Inflammatory macrophage (primary cell): ENCODE measurements at regions not wholly inside any gene's neighbourhood (a gene's known extent, or its start where the extent isn't known, plus 50 kb on each side); places are given as distances from the start of the nearest gene placed in this dataset.
"Not testable (repeated sequence)": the region's sequence is repeated elsewhere in the genome, so short reads cannot be mapped to it uniquely, and the experiment has no call there.

Experiments
- DNase-seq, 2 donors: peaks; one replicate each; pipeline ENCODE4 v3.0.0-alpha.2; 2020 to 2022

GRCh38 chr9:42326482-42326881 is 143.0 kb downstream of the SPATA31A6 start:
- DNase-seq: not testable (repeated sequence)

DNA sequence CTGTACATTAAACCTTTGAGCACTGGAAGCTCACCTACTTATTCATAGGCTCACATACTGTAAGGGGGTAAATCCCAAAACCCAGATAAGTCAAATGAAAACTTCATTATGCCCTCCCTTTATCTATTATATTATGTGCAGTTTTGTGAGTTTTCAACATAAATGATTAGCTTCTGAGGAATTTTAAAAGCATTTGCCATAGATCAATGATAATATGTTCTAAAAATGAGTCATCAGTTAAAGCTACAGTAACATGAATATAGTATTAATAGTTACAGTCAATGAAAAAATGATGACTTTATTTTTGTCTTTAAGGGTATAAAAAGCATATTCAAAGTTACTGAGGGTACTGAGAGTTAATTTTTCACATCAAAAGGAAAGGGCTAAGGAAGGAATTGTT is 151.9 kb downstream of the SPATA31A6 start:
- not testable (repeated sequence) for DNase-seq

- not testable (repeated sequence) for DNase-seq
Observed at GRCh38 chr9:42335984-42336657, 152.7 kb downstream of the SPATA31A6 start.

DNA sequence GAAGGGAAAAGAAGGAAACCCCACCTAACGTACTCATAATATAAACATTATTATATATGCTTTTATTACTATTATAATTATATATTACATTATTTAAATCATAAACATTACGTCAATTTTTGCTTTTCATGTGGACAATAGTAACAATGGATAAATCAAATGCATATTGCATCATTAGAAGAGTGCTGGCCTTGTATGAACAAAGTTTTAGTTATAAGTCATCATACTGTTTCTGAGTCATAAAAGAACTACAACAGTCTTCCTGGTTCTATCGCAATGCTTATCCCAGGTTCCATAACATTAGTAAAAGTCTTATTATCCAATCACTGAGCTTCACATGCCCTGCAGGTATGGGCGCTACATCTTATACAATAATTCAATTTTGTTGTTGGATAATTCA is 154.8 kb downstream of the SPATA31A6 start:
- DNase-seq: not testable (repeated sequence)

- not testable (repeated sequence) for DNase-seq
Observed at GRCh38 chr9:42339671-42340434, 156.4 kb downstream of the SPATA31A6 start.

GRCh38 chr9:42340435-42340723 is 156.9 kb downstream of the SPATA31A6 start:
- DNase-seq: not testable (repeated sequence)

DNA sequence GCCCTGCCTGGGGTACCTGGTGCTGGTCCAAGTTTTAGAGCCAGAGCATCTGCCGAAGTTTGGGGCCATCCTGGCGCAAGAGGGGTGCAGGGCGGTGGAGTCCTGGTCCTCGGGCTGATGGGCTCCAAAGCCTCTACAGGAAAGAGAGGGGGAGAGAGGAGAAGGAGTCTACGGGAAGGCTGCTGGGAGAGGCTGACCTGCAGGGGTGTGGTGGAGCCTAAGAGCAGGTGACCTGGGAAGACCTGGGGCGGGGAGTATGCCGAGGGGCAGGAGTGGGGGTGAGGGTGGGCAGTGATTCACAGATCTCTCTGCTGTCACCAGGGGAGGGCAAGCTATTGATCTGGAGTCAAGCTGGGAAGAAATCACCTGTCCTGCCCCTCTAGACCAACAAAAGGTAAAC is 158.4 kb downstream of the SPATA31A6 start:
- not testable (repeated sequence) for DNase-seq

- DNase-seq: not testable (repeated sequence)
Observed at GRCh38 chr9:42342297-42342696, 158.8 kb downstream of the SPATA31A6 start.

GRCh38 chr9:42344508-42344907 is 161.0 kb downstream of the SPATA31A6 start:
- DNase-seq: not testable (repeated sequence)

DNA sequence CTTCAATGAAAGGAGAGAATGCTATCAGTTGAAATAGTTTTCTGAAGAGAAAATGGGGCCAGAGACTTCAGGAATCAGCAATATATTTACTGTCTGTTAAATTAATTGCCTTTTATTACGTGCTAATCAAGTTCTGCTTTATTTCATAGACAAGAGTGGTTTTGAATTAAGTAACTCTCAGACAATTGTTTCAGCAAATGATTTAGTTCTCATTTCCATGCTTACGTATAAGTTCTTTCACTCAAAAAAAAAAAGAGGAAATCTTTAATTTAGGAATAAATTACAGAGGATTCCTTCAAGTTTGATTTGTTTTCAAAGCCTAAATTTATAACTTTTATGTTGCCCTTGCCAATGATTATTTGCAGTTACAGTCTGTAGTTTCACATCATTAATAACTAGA is 163.5 kb downstream of the SPATA31A6 start:
- peak in 1 of 2 donors; percentile 56 for DNase-seq

GRCh38 chr9:42349181-42349580 is 165.7 kb downstream of the SPATA31A6 start:
- not testable (repeated sequence) for DNase-seq

DNA sequence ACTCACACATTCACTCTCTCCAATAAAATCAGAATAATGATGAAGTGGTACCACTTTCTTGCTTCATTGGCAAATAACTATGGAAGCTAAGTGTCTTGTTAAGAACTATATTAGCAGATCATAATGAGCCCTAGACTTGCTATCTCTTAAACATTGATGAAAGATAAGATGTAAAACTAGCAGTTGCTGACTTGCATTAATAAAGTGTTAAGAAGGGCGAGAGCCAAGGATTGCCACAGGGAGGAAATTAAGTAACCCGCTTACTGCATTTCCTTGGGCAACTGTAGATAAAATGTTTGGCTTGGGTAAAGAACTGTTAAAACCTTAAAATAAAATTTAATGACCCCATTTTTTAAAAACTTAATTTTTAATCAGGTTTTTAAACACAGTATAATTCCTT is 167.0 kb downstream of the SPATA31A6 start:
- DNase-seq: not testable (repeated sequence)

DNA sequence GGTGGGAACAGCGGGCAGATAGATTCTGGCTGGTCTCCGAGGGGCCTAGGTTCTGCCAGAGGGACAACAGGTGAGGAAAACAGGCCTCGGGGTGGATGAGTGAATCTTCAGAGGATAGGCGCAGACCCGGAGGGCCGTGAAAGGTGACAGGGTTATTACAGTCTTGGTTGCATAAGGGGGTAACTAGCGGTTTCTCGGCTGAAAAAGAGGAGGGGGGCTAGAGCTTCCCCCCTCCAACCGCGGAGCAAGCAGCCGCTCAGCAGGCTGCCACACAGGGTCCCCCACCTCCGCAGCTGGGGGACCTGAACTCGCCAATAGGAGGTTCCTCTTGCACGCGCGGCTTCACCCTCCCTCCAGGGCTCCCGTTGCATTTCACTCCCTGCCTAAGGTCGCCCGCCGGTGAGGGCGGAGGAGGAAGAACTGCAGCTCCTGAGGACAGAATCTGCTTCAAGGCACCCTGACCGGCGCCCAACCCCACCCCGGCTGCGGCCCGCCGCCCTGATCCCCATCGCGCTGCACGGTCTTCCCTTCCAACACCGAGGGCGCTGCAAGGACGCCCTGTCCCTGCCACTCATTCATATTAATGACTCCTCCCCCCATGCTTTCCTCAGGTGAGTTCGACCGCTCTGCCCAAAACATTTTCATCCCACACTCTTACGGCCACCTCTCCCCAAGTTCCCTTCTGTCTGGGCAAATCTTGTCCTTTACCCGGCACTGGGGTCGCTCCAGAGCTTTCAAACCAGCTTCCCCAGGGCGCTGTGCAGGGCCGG is 174.3 kb downstream of the SPATA31A6 start:
- DNase-seq: not testable (repeated sequence)

- not testable (repeated sequence) for DNase-seq
Observed at GRCh38 chr9:42358626-42359247, 175.3 kb downstream of the SPATA31A6 start.

DNA sequence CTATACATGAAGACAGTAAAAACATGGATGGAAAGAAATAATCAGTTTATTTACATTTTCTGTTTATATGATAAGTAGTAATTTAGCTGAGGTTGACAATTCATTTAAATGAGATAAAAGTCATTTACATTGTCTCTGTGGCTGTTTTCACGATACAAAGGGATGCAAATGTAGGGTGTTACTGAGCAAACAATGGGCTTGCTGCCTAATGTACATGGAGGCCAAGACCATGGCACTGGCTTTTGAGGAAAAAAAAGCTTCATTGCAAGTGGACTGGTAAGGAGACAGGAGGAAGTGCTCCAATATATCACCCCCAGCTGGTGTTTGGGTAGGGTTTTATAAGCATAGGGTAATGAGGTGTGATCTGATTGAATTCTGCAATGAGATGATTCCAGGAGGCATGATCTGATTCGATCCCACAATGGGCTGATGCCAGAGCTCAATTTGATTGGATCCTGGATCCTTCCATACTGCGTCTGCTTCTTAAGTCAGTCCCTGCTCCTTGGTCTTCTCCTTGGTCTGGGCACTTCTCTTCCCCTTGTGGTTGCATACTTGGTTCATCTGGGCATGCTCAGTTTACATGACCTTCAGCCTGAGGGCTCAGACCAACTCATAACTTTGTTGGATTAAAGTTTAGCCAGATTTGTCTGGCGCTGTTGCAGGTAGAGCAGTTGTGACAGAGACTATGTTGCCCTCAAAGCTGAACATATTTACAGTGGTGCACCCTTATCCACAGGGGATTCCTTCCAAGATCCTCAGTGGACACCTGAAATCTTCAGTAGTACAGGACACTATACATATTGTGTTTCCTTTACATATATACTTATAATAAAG is 181.2 kb downstream of the SPATA31A6 start:
- not testable (repeated sequence) for DNase-seq

DNA sequence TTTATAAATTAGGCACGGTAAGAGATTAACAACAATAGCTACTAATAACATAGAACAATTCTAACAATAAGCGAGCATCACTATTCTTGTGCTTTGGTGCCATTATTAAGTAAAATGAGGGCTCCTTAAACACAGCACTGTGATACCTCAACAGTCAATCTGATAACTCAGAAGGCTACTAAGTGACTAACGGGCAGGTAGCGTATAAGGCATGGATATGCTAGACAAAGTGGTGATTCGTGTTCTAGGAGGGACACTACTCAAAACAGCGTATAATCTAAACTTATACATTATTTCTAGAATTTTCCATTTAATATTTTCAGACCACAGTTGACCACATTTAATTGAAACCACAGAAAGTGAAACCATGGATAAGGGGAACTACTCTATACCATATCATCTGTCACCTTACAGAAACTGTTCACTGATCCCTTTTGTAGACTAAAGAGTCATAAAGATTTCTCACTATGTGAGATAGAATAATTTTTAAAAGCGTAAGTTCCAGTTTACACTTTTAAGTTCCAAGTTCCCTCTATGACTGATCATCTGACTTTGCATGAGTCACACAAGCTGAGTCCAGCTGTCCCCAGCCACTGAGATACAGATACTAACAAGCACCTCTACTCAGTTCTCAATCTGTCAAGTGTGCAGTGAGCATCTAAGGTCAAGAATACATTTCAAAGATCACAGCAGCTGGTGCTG is 181.9 kb downstream of the SPATA31A6 start:
- DNase-seq: peak; percentile 69 to 75

GRCh38 chr9:42368279-42368881 is 184.9 kb downstream of the SPATA31A6 start:
- not testable (repeated sequence) for DNase-seq

DNA sequence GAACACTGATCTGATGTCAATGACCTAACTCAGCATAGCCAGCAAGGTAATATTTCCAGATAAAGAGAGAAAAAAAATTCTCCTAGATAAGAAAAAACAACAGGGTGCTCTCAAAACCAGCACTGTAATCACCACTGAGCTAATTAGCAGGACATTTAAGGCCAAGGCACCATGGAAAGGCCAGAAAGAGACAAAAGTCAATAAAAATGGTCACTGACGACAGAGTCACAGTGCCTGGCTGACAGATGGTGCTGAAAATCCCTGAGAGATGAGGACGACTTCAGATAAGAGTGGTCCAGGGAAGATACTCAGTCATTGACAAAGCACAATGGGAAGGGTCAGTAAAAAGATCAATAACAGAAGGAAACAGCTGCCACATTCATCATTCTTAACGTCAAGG is 186.7 kb downstream of the SPATA31A6 start:
- not testable (repeated sequence) for DNase-seq

- DNase-seq: not testable (repeated sequence)
Observed at GRCh38 chr9:42371417-42371816, 188.0 kb downstream of the SPATA31A6 start.

GRCh38 chr9:42377530-42378417 is 194.3 kb downstream of the SPATA31A6 start:
- not testable (repeated sequence) for DNase-seq
